ENCODE measurements at regions not wholly inside any gene's neighbourhood (a gene's known extent, or its start where the extent isn't known, plus 50 kb on each side); places are given as distances from the start of the nearest gene placed in this dataset.

GRCh38 chr21:24302400-24302799 lies 1304.9 kb downstream of the MRPL39 start:
- Mint-ChIP-seq H3K27ac (ENCODE audit: unreplicated experiment) (no peak overlapping the region), H3K36me3 (ENCODE audit: low read depth) (no peaks in the 10 kb centered on the region), H3K4me3 (ENCODE audit: unreplicated experiment) (no peak overlapping the region), H3K27me3 (ENCODE audit: low read depth) (no peaks in the 10 kb centered on the region), H3K9me3 (ENCODE audit: low read depth) (peaks cover 29% of the 10 kb centered on the region), H3K4me1 (ENCODE audit: low read depth) (no peaks in the 10 kb centered on the region)
- no peak for DNase-seq (ENCODE audit: low spot score)
- TF ChIP-seq CTCF (IDR thresholded peaks at IDR 0.05) = no peak

GRCh38 chr21:24298040-24298439 lies 1309.2 kb downstream of the MRPL39 start:
- no peak for DNase-seq (ENCODE audit: low spot score)
- H3K36me3 Mint-ChIP-seq (ENCODE audit: low read depth) = no peaks in the 10 kb centered on the region
- H3K4me3 Mint-ChIP-seq (ENCODE audit: unreplicated experiment) = no peak overlapping the region
- no peaks in the 10 kb centered on the region for H3K27me3 Mint-ChIP-seq (ENCODE audit: low read depth)
- H3K9me3 Mint-ChIP-seq (ENCODE audit: low read depth) = peaks cover 33% of the 10 kb centered on the region
- no peak for TF ChIP-seq CTCF (IDR thresholded peaks at IDR 0.05)
- no peak overlapping the region for H3K27ac Mint-ChIP-seq (ENCODE audit: unreplicated experiment)
- H3K4me1 Mint-ChIP-seq (ENCODE audit: low read depth) = no peaks in the 10 kb centered on the region

GRCh38 chr21:24294171-24294570 lies 1313.1 kb downstream of the MRPL39 start:
- no peak for DNase-seq (ENCODE audit: low spot score)
- Mint-ChIP-seq H3K9me3 (ENCODE audit: low read depth) (peaks cover 31% of the 10 kb centered on the region), H3K27ac (ENCODE audit: unreplicated experiment) (no peak overlapping the region), H3K4me3 (ENCODE audit: unreplicated experiment) (no peak overlapping the region), H3K36me3 (ENCODE audit: low read depth) (no peaks in the 10 kb centered on the region), H3K4me1 (ENCODE audit: low read depth) (no peaks in the 10 kb centered on the region), H3K27me3 (ENCODE audit: low read depth) (no peaks in the 10 kb centered on the region)
- no peak for TF ChIP-seq CTCF (IDR thresholded peaks at IDR 0.05)

- Mint-ChIP-seq H3K9me3 (ENCODE audit: low read depth) (peaks cover 14% of the 10 kb centered on the region), H3K27me3 (ENCODE audit: low read depth) (no peaks in the 10 kb centered on the region), H3K36me3 (ENCODE audit: low read depth) (no peaks in the 10 kb centered on the region), H3K4me1 (ENCODE audit: low read depth) (no peaks in the 10 kb centered on the region), H3K27ac (ENCODE audit: unreplicated experiment) (no peak overlapping the region), H3K4me3 (ENCODE audit: unreplicated experiment) (no peak overlapping the region)
- no peak for DNase-seq (ENCODE audit: low spot score)
- TF ChIP-seq CTCF (IDR thresholded peaks at IDR 0.05) = no peak
These were observed 1317.0 kb downstream of the MRPL39 start for GRCh38 chr21:24290151-24290833.

- no peaks in the 10 kb centered on the region for H3K27me3 Mint-ChIP-seq (ENCODE audit: low read depth)
- TF ChIP-seq CTCF (IDR thresholded peaks at IDR 0.05) = no peak
- no peak for DNase-seq (ENCODE audit: low spot score)
- no peaks in the 10 kb centered on the region for H3K4me1 Mint-ChIP-seq (ENCODE audit: low read depth)
- no peaks in the 10 kb centered on the region for H3K36me3 Mint-ChIP-seq (ENCODE audit: low read depth)
- H3K9me3 Mint-ChIP-seq (ENCODE audit: low read depth) = peaks cover 15% of the 10 kb centered on the region
- H3K27ac Mint-ChIP-seq (ENCODE audit: unreplicated experiment) = no peak overlapping the region
- H3K4me3 Mint-ChIP-seq (ENCODE audit: unreplicated experiment) = no peak overlapping the region
These were observed 1317.7 kb downstream of the MRPL39 start for GRCh38 chr21:24289539-24289938.

Measured in chondrocyte (in vitro differentiated cells).